Chondrocyte (in vitro differentiated cells): ENCODE measurements at regions not wholly inside any gene's neighbourhood (a gene's known extent, or its start where the extent isn't known, plus 50 kb on each side); places are given as distances from the start of the nearest gene placed in this dataset.
"Not testable (repeated sequence)": the region's sequence is repeated elsewhere in the genome, so short reads cannot be mapped to it uniquely, and the experiment has no call there.

Experiments
- DNase-seq: peaks from one replicate; pipeline ENCODE4 v3.0.0; 2021; ENCODE audit warnings: mixed read lengths, low spot score
- H3K27ac Mint-ChIP-seq: one replicate; pipeline ENCODE4 v1.8.0; 2021; ENCODE audit warnings: mild to moderate bottlenecking, moderate library complexity, mixed read lengths; ENCODE audit not compliant: unreplicated experiment
- H3K27me3 Mint-ChIP-seq: 2 replicates; pipeline ENCODE4 v1.8.0; 2021; ENCODE audit warnings: low read depth, mixed read lengths
- H3K36me3 Mint-ChIP-seq: 2 replicates; pipeline ENCODE4 v1.8.0; 2021; ENCODE audit warnings: low read depth, mixed read lengths
- H3K4me1 Mint-ChIP-seq: 2 replicates; pipeline ENCODE4 v1.8.0; 2021; ENCODE audit warnings: low read depth, mild to moderate bottlenecking, mixed read lengths
- H3K4me3 Mint-ChIP-seq: one replicate; pipeline ENCODE4 v1.8.0; 2021; ENCODE audit warnings: mild to moderate bottlenecking, moderate library complexity, mixed read lengths; ENCODE audit not compliant: unreplicated experiment
- H3K9me3 Mint-ChIP-seq: 2 replicates; pipeline ENCODE4 v1.8.0; 2021; ENCODE audit warnings: low read depth, mixed read lengths
- CTCF ChIP-seq: fragments of 200-600 bp; sonication (generic); IDR thresholded peaks from 2 replicates; pipeline ENCODE4 v1.5.0; 2021; ENCODE audit warnings: antibody characterized with exemption, mild to moderate bottlenecking, moderate library complexity

- H3K27ac Mint-ChIP-seq = no peak overlapping the region
- peaks cover 64% of the 10 kb centered on the region for H3K9me3 Mint-ChIP-seq
- no peak for DNase-seq
- no peak for TF ChIP-seq CTCF
- H3K4me1 Mint-ChIP-seq = no peaks in the 10 kb centered on the region
- H3K36me3 Mint-ChIP-seq = no peaks in the 10 kb centered on the region
- H3K4me3 Mint-ChIP-seq = no peak overlapping the region
- no peaks in the 10 kb centered on the region for H3K27me3 Mint-ChIP-seq
Measured at GRCh38 chr15:23761386-23761785, 74.3 kb upstream of the NDN start.

- no peaks in the 10 kb centered on the region for H3K27me3 Mint-ChIP-seq
- no peaks in the 10 kb centered on the region for H3K4me1 Mint-ChIP-seq
- no peak for TF ChIP-seq CTCF
- peaks cover 60% of the 10 kb centered on the region for H3K9me3 Mint-ChIP-seq
- H3K36me3 Mint-ChIP-seq = no peaks in the 10 kb centered on the region
- H3K27ac Mint-ChIP-seq = no peak overlapping the region
- DNase-seq = no peak
- no peak overlapping the region for H3K4me3 Mint-ChIP-seq
Measured at GRCh38 chr15:23762026-23762425, 74.9 kb upstream of the NDN start.

- no peak overlapping the region for H3K27ac Mint-ChIP-seq
- no peak overlapping the region for H3K4me3 Mint-ChIP-seq
- H3K27me3 Mint-ChIP-seq = no peaks in the 10 kb centered on the region
- no peaks in the 10 kb centered on the region for H3K36me3 Mint-ChIP-seq
- no peaks in the 10 kb centered on the region for H3K4me1 Mint-ChIP-seq
- no peak for DNase-seq
- no peak for TF ChIP-seq CTCF
- peaks cover 59% of the 10 kb centered on the region for H3K9me3 Mint-ChIP-seq
Measured at GRCh38 chr15:23763021-23763420, 75.9 kb upstream of the NDN start.

- Mint-ChIP-seq H3K9me3 (peaks cover 58% of the 10 kb centered on the region), H3K36me3 (no peaks in the 10 kb centered on the region), H3K4me1 (no peaks in the 10 kb centered on the region), H3K27ac (no peak overlapping the region), H3K27me3 (no peaks in the 10 kb centered on the region), H3K4me3 (no peak overlapping the region)
- no peak for DNase-seq
- TF ChIP-seq CTCF = no peak
Measured at GRCh38 chr15:23764306-23764705, 77.2 kb upstream of the NDN start.

- Mint-ChIP-seq H3K27me3 (no peaks in the 10 kb centered on the region), H3K4me1 (no peaks in the 10 kb centered on the region), H3K4me3 (no peak overlapping the region), H3K9me3 (peaks cover 55% of the 10 kb centered on the region), H3K36me3 (no peaks in the 10 kb centered on the region), H3K27ac (no peak overlapping the region)
- no peak for TF ChIP-seq CTCF
- DNase-seq = no peak
Measured at GRCh38 chr15:23764716-23765115, 77.6 kb upstream of the NDN start.

- H3K36me3 Mint-ChIP-seq, H3K4me3 Mint-ChIP-seq, H3K27ac Mint-ChIP-seq, H3K27me3 Mint-ChIP-seq, H3K4me1 Mint-ChIP-seq, DNase-seq: not testable (repeated sequence)
- H3K9me3 Mint-ChIP-seq = peaks cover 52% of the 10 kb centered on the region
Measured at GRCh38 chr15:23766779-23767178, 79.7 kb upstream of the NDN start.
